Breast epithelium (tissue), 3 donors: ENCODE measurements at regions not wholly inside any gene's neighbourhood (a gene's known extent, or its start where the extent isn't known, plus 50 kb on each side); places are given as distances from the start of the nearest gene placed in this dataset.

Experiments
- POLR2AphosphoS5 ChIP-seq, 3 donors: sonication (generic); formaldehyde crosslinking; IDR thresholded peaks; one replicate each; pipeline ENCODE4 v1.6.1; 2017; ENCODE audit warnings: antibody characterized with exemption in 3 of 3
- TF ChIP-seq, protein P1 (sequence below), 3 donors: fragments of 450-650 bp; IDR thresholded peaks; one replicate each; pipeline ENCODE4 v1.5.1; 2016 to 2017; ENCODE audit warnings: antibody characterized with exemption in 3 of 3, mild to moderate bottlenecking in 3 of 3, moderate library complexity in 3 of 3

DNA sequence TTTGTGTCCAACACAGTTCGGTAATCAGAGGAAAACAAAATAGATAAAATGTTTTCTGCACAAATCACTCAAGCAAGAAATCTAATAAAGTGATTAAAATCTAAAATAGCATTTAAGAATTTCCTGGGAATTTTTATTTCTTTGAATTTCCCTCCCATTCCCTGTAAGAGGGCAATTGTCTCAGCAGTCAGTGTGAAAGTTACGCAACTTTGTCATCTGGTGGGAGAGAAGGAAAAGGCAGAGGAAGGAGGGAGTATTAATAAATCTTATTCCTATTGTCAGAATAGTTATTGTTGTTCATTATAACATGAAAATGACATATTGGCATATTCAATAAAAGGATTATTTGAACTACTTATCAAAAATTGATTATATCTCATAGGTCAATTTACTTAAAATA lies 464.9 kb downstream of the PRKD1 start:
- TF ChIP-seq, protein P1, sequence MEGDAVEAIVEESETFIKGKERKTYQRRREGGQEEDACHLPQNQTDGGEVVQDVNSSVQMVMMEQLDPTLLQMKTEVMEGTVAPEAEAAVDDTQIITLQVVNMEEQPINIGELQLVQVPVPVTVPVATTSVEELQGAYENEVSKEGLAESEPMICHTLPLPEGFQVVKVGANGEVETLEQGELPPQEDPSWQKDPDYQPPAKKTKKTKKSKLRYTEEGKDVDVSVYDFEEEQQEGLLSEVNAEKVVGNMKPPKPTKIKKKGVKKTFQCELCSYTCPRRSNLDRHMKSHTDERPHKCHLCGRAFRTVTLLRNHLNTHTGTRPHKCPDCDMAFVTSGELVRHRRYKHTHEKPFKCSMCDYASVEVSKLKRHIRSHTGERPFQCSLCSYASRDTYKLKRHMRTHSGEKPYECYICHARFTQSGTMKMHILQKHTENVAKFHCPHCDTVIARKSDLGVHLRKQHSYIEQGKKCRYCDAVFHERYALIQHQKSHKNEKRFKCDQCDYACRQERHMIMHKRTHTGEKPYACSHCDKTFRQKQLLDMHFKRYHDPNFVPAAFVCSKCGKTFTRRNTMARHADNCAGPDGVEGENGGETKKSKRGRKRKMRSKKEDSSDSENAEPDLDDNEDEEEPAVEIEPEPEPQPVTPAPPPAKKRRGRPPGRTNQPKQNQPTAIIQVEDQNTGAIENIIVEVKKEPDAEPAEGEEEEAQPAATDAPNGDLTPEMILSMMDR (IDR thresholded peaks at IDR 0.05) = no peak
- TF ChIP-seq POLR2AphosphoS5 (IDR thresholded peaks at IDR 0.05) = no peak
